C4-2B (cell line): ENCODE measurements at regions not wholly inside any gene's neighbourhood (a gene's known extent, or its start where the extent isn't known, plus 50 kb on each side); places are given as distances from the start of the nearest gene placed in this dataset.

ENCODE experiments used
- CTCF ChIP-seq: fragments of 450-650 bp; conservative IDR thresholded peaks from 2 replicates; pipeline ENCODE4 v1.5.1; 2017; ENCODE audit warnings: mild to moderate bottlenecking
- ZFX ChIP-seq: fragments of 450-650 bp; IDR thresholded peaks from 2 replicates; pipeline ENCODE4 v1.6.1; 2017

DNA sequence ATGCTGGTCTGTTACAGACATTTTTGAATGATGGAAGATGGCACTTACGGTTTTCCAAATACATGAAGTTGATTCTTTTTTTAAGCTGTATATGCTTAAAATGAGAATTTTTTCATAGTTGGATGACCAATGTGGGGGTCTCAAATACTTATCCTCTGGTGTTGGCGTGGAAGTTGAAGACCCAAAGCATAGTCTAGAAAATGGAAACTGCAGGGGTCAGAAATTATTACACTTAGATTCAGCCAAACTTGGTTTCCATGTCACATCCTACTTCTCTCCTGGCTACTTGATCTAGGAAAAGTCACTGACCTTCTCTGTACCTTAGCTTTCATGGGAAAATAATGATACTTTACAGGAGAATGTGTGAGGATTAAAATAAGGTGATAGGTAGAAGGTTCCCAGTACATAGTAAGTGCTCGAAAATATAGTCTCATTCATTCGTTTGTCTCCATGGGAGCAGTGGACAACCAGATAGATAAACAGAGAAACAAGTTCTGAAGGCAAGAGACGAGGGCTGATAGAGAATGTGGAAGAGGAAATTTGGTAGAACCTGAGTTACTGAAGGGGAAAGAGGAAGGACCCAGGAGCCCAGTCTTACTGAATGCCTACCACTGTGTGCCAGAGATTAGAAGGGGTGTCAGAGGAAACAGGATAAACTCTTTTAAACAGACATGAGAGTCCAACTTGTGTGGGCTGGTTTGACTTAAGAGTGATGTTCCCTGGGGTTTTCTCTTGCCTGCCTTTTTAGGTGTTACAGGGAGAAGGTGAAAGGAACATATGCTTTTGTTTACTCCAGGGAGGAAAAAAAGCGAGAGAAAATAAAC lies 560.3 kb upstream of the KLF4 start:
- no peak for TF ChIP-seq CTCF
- no peak for TF ChIP-seq ZFX
